AG04450 (cell line): ENCODE measurements at regions not wholly inside any gene's neighbourhood (a gene's known extent, or its start where the extent isn't known, plus 50 kb on each side); places are given as distances from the start of the nearest gene placed in this dataset.

ENCODE experiments used
- CTCF ChIA-PET: fragments of 300-600, 350-600 bp; formaldehyde crosslinking; extraction: SDS; loops from one replicate; lab custom pipeline; 2022; ENCODE audit warnings: antibody characterized with exemption, inconsistent platforms; lab: Charles Lee
- POLR2A ChIA-PET: fragments of 350-600 bp; formaldehyde crosslinking; extraction: SDS; loops from one replicate; lab custom pipeline; 2021; ENCODE audit warnings: antibody characterized with exemption, inconsistent platforms; lab: Yijun Ruan, JAX
- DNase-seq: peaks from one replicate; pipeline ENCODE4 v3.0.0-alpha.2; 2011; ENCODE audit warnings: low read depth, low spot score
- H3K27ac ChIP-seq: one replicate; pipeline ENCODE4 v1.5.1; 2012; ENCODE audit warnings: low read depth, low read length, control low read depth
- H3K27me3 ChIP-seq: one replicate; pipeline ENCODE4 v1.6.0; 2012; ENCODE audit warnings: low read length; ENCODE audit not compliant: control insufficient read depth, insufficient read depth
- H3K4me3 ChIP-seq: 2 replicates; pipeline ENCODE4 v1.5.1; 2011; ENCODE audit warnings: mild to moderate bottlenecking, low read depth, low read length, control low read depth
- H3K9me3 ChIP-seq: 2 replicates; pipeline ENCODE4 v1.5.1; 2012; ENCODE audit warnings: low read length; ENCODE audit not compliant: control insufficient read depth, insufficient read depth
- TF ChIP-seq, protein P1 (sequence below): IDR thresholded peaks from 2 replicates; pipeline ENCODE4 v1.5.1; 2011; ENCODE audit warnings: low read depth, low read length, control low read depth, inconsistent platforms

DNA sequence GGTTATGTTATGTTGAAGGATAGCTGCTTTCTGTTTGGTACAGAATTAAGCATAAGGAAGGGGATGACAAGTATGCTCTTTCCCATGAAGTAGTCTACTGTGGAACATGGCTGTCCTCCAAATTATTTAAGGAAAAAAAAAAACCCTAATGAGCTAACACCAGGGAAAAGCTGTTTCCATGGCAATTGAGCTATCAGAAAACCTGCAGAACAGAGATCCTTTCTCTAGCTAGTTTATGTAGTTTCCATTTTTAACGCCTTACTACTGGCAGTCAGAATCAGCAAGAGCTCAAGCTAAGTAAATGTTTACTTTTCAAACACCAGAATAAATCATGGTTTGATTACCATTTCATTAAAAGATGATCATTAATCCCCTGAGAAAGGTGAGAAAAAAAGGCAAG is 287.4 kb upstream of the TARS1 start:
- no peaks in the 10 kb centered on the region for H3K27me3 ChIP-seq
- H3K9me3 ChIP-seq, result no peaks in the 10 kb centered on the region
- POLR2A ChIA-PET, result no interaction called here
- no peak for DNase-seq
- H3K4me3 ChIP-seq, result no peak overlapping the region
- TF ChIP-seq, protein P1, sequence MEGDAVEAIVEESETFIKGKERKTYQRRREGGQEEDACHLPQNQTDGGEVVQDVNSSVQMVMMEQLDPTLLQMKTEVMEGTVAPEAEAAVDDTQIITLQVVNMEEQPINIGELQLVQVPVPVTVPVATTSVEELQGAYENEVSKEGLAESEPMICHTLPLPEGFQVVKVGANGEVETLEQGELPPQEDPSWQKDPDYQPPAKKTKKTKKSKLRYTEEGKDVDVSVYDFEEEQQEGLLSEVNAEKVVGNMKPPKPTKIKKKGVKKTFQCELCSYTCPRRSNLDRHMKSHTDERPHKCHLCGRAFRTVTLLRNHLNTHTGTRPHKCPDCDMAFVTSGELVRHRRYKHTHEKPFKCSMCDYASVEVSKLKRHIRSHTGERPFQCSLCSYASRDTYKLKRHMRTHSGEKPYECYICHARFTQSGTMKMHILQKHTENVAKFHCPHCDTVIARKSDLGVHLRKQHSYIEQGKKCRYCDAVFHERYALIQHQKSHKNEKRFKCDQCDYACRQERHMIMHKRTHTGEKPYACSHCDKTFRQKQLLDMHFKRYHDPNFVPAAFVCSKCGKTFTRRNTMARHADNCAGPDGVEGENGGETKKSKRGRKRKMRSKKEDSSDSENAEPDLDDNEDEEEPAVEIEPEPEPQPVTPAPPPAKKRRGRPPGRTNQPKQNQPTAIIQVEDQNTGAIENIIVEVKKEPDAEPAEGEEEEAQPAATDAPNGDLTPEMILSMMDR, result no peak
- CTCF ChIA-PET, result interaction anchor here (0.6 kb wide), 2 partner anchors 26 to 66 kb away, joined by 3 read pairs; no protein-coding TSS in a partner anchor
- H3K27ac ChIP-seq, result no peak overlapping the region

DNA sequence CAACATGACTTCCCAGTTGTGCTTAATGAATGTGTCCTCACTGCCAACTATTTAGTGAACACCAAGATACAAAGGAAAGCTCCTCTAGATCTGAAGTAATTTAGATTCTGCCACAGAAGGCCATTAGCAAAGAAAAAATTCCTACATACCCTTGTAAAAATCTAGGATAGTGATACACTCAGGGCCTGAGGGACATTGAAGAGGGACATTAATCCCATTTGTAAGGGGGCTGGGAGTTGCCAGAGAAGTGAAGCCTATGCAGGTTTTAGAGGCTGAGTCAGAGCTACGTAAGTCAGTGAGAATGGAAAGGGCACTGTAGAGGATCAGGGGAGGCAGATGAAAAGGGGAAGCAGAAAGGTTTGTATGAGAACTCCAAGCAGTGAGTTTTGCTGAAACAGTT is 286.9 kb upstream of the TARS1 start:
- no peak overlapping the region for H3K4me3 ChIP-seq
- DNase-seq, result no peak
- no peaks in the 10 kb centered on the region for H3K9me3 ChIP-seq
- TF ChIP-seq, protein P1, result no peak
- ChIA-PET POLR2A (no interaction called here), CTCF (interaction anchor here (0.6 kb wide), 2 partner anchors 26 to 66 kb away, joined by 3 read pairs; no protein-coding TSS in a partner anchor)
- H3K27me3 ChIP-seq, result no peaks in the 10 kb centered on the region
- H3K27ac ChIP-seq, result no peak overlapping the region

DNA sequence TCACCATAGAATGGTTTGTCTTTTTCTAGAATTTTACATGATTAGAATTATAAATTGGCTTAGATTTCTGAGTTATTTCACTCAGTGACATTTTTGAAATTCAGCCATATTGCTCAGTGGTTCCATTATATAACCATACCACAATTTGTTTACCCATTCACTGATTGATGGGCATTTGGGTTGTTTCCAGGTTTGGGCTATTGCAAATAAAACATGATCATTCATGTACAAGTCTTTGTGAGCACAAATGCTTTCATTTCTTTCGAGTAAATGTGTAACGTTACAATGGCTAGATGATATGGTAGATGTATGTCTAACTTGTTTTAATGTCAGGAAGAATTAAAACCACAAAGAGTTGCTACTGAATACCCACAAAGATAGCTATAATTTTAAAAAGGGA is 279.9 kb upstream of the TARS1 start:
- Histone ChIP-seq H3K27ac (no peak overlapping the region), H3K4me3 (no peak overlapping the region), H3K9me3 (peaks cover 3% of the 10 kb centered on the region; the same call in 1 of the 2 replicates), H3K27me3 (no peaks in the 10 kb centered on the region)
- no peak for DNase-seq
- TF ChIP-seq, protein P1, result no peak
- POLR2A ChIA-PET, result no interaction called here
- CTCF ChIA-PET, result no interaction called here

DNA sequence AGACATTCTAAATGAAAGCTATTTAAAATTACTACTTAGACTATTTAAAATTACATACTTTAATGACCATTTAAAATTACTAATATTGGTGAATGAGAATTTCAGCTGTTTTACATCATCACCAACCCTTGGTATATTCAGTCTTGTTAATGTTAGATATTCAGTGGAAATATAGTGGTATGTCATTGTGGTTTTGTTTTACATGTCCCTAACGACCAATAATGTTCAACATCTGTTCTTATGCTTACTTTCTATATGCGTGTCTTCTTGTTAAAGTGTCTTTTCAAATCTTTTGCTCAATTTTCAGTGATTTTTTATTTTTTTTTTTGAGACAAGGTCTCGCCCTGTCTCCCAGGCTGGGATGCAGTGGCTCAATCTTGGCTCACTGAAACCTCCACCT is 279.3 kb upstream of the TARS1 start:
- Histone ChIP-seq H3K27ac (no peak overlapping the region), H3K4me3 (no peak overlapping the region), H3K9me3 (peaks cover 3% of the 10 kb centered on the region; the same call in 1 of the 2 replicates), H3K27me3 (no peaks in the 10 kb centered on the region)
- ChIA-PET CTCF (no interaction called here), POLR2A (no interaction called here)
- no peak for DNase-seq
- TF ChIP-seq, protein P1, result no peak

DNA sequence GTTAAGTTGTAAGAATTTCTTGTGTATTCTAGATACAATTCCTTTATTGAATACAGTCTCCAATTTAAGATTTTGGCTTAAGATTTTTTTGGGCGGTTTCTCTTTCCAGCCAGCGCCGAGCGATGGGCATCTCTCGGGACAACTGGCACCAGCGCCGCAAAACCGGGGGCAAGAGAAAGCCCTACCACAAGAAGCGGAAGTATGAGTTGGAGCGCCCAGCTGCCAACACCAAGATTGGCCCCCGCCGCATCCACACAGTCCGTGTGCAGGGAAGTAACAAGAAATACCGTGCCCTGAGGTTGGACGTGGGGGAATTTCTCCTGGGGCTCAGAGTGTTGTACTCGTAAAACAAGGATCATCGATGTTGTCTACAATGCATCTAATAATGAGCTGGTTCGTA is 278.7 kb upstream of the TARS1 start:
- no peaks in the 10 kb centered on the region for H3K27me3 ChIP-seq
- no peak overlapping the region for H3K4me3 ChIP-seq
- TF ChIP-seq, protein P1, result no peak
- H3K9me3 ChIP-seq, result peaks cover 3% of the 10 kb centered on the region; the same call in 1 of the 2 replicates
- ChIA-PET POLR2A (no interaction called here), CTCF (no interaction called here)
- no peak overlapping the region for H3K27ac ChIP-seq
- DNase-seq, result no peak
